AG09309 (cell line): ENCODE measurements at regions not wholly inside any gene's neighbourhood (a gene's known extent, or its start where the extent isn't known, plus 50 kb on each side); places are given as distances from the start of the nearest gene placed in this dataset.

Experiments
- DNase-seq: peaks from one replicate; pipeline ENCODE4 v3.0.0-alpha.2; 2010; ENCODE audit warnings: low read depth
- H3K4me3 ChIP-seq: 2 replicates; pipeline ENCODE4 v1.5.1; 2011; ENCODE audit warnings: mild to moderate bottlenecking, low read depth, low read length, moderate library complexity; ENCODE audit not compliant: control insufficient read depth
- CTCF ChIP-seq: IDR thresholded peaks from 2 replicates; pipeline ENCODE4 v1.5.1; 2011; ENCODE audit warnings: mild to moderate bottlenecking, low read depth, low read length, inconsistent platforms; ENCODE audit not compliant: insufficient read depth, control insufficient read depth; ENCODE audit errors: missing control alignments

DNA sequence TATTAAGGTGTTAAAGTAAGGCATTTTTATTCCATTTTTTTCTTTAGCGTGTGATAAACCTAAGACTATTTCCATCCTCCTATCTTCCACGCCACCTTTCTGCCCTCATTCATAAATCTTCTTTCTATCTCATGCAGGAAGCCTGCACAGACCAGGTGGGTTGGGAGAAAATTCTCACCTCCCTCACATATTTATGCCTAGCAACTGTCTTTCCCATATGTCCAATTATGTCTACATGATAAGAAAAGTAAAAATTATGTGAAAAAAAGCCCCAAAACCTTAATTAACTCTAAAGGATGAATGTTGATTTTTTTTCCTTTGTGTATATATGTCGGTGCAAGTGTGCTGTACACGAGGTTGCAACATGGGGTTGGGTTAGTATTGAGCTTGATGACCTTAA, 225.6 kb upstream of the GCFC2 start:
- TF ChIP-seq CTCF, result no peak
- H3K4me3 ChIP-seq, result no peak overlapping the region
- no peak for DNase-seq

DNA sequence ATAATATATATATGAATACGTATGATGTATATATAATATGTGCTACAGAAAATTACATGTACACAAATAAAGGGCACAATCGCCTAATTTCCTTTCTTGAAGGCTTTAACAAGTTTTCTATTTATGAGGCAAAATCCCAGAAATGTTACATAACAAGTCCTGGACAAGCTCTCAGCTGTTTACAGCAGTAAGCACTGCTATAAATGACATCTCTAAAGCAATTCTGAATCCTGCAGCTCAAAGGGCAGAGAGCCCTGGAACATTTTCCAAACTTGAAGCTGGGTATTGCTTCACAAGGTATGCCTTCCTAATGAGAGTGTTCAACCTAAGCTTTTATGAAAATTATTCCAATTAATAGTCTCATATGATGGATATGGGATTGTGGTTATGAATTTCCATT, 222.3 kb upstream of the GCFC2 start:
- DNase-seq, result no peak
- H3K4me3 ChIP-seq, result no peak overlapping the region
- TF ChIP-seq CTCF, result no peak

DNA sequence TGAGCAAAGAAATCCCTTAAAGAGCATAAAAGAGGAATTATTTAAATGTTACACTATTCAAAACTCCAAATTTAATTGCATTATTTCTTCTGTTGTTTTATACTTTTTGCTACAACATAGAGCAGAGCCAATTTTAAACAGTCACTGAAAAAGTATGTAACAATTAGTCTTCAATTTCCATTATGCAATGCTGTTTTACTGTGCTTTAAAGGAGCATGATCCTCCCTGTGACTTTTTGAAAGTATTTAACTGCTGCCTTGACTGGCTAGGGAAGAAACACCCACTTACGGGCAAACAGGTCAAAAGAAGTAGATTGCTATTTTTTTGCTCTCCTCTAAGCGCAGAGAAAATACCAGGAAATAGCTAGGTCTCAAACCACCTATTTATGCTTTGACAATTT, 217.4 kb upstream of the GCFC2 start:
- DNase-seq, result no peak
- no peak overlapping the region for H3K4me3 ChIP-seq
- TF ChIP-seq CTCF, result no peak

- TF ChIP-seq CTCF, result no peak
- no peak for DNase-seq
- no peak overlapping the region for H3K4me3 ChIP-seq
These were observed 214.8 kb upstream of the GCFC2 start for GRCh38 chr2:75925331-75926024.

DNA sequence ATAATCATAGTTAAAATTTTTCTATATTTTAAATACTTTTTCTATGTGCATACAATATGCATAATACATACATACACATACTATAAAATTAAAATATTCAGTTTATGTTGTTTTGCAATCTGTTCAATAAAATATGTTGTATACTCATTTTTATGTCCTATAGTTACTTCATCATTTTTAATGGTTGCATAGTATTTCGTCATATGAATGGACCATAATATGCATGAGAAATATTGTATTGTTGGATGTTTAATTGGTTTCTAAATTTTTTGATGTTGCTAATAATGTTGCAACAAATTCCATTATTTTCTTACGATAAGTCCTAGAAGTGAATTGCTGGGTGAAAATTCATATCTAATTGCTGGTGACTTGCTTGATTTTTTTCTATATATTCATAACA, 211.5 kb upstream of the GCFC2 start:
- TF ChIP-seq CTCF, result no peak
- no peak overlapping the region for H3K4me3 ChIP-seq
- no peak for DNase-seq

- no peak for DNase-seq
- no peak overlapping the region for H3K4me3 ChIP-seq
- TF ChIP-seq CTCF, result no peak
These were observed 210.3 kb upstream of the GCFC2 start for GRCh38 chr2:75920859-75921551.
